Keratinocyte (primary cell): ENCODE measurements at regions not wholly inside any gene's neighbourhood (a gene's known extent, or its start where the extent isn't known, plus 50 kb on each side); places are given as distances from the start of the nearest gene placed in this dataset.

Source experiments
- EZH2 ChIP-seq: IDR thresholded peaks from one replicate; pipeline ENCODE4 v1.6.1; 2012; ENCODE audit warnings: inconsistent platforms, mild to moderate bottlenecking, low read length, moderate library complexity
- TF ChIP-seq, protein P1 (sequence below), 3 experiments: IDR thresholded peaks in 1 of 3; conservative IDR thresholded peaks in 1 of 3; optimal IDR thresholded peaks in 1 of 3; 2 replicates in 2 of 3; 3 replicates in 1 of 3; pipeline versions ENCODE3 to v1.5.1; 2011; ENCODE audit warnings: low read length in 3 of 3, mild to moderate bottlenecking in 3 of 3, moderate library complexity in 2 of 3, control low read depth in 1 of 3, inconsistent platforms in 1 of 3; ENCODE audit not compliant: insufficient read depth in 2 of 3; ENCODE audit errors: extremely low read depth in 1 of 3

- TF ChIP-seq, protein P1, sequence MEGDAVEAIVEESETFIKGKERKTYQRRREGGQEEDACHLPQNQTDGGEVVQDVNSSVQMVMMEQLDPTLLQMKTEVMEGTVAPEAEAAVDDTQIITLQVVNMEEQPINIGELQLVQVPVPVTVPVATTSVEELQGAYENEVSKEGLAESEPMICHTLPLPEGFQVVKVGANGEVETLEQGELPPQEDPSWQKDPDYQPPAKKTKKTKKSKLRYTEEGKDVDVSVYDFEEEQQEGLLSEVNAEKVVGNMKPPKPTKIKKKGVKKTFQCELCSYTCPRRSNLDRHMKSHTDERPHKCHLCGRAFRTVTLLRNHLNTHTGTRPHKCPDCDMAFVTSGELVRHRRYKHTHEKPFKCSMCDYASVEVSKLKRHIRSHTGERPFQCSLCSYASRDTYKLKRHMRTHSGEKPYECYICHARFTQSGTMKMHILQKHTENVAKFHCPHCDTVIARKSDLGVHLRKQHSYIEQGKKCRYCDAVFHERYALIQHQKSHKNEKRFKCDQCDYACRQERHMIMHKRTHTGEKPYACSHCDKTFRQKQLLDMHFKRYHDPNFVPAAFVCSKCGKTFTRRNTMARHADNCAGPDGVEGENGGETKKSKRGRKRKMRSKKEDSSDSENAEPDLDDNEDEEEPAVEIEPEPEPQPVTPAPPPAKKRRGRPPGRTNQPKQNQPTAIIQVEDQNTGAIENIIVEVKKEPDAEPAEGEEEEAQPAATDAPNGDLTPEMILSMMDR (optimal IDR thresholded peaks at IDR 0.05 in 1 of 3, IDR thresholded peaks at IDR 0.05 in 1 of 3, conservative IDR thresholded peaks at IDR 0.05 in 1 of 3; ENCODE audit: extremely low read depth in 1 of 3, insufficient read depth in 2 of 3, low read length in 3 of 3) = no peak
- TF ChIP-seq EZH2 = no peak
These were observed 49.8 kb upstream of the VGLL2 start for GRCh38 chr6:117215353-117216090.
